SK-N-SH treated with all-trans-retinoic acid at 6 μM for 48 hours (cell line): ENCODE measurements at regions not wholly inside any gene's neighbourhood (a gene's known extent, or its start where the extent isn't known, plus 50 kb on each side); places are given as distances from the start of the nearest gene placed in this dataset.

Experiments used
- ATAC-seq: fragments of 200-7000 bp; cut with Tn5 transposase; 3 replicates; pipeline ENCODE4 v1.9.1; 2020; ENCODE audit warnings: mild to moderate bottlenecking, moderate library complexity
- ARNTL ChIP-seq: fragments of 450-650 bp; formaldehyde crosslinking; IDR thresholded peaks from 2 replicates; pipeline ENCODE4 v1.5.0; 2020; ENCODE audit warnings: low read depth, mild to moderate bottlenecking, moderate library complexity, borderline replicate concordance
- BACH2 ChIP-seq: fragments of 250-450 bp; sonication (Bioruptor Pico); IDR thresholded peaks from 2 replicates; pipeline ENCODE4 v1.9.0; 2021; ENCODE audit warnings: mild to moderate bottlenecking, borderline replicate concordance
- CREB5 ChIP-seq: fragments of 250-450 bp; sonication (Bioruptor Pico); IDR thresholded peaks from 2 replicates; pipeline ENCODE4 v1.5.1; 2020; ENCODE audit warnings: low read depth, mild to moderate bottlenecking, moderate library complexity
- ESRRG ChIP-seq: fragments of 250-450 bp; sonication (Bioruptor Pico); IDR thresholded peaks from 2 replicates; pipeline ENCODE4 v1.6.1; 2021; ENCODE audit warnings: mild to moderate bottlenecking
- GLIS3 ChIP-seq: fragments of 250-450 bp; sonication (Bioruptor Pico); IDR thresholded peaks from 2 replicates; pipeline ENCODE4 v1.5.0; 2020; ENCODE audit warnings: mild to moderate bottlenecking, moderate library complexity
- ISL1 ChIP-seq: fragments of 250-450 bp; sonication (Bioruptor Pico); IDR thresholded peaks from 2 replicates; pipeline ENCODE4 v2.1.2; 2022; ENCODE audit warnings: mild to moderate bottlenecking, moderate library complexity
- OSR1 ChIP-seq: fragments of 250-450 bp; sonication (Bioruptor Pico); IDR thresholded peaks from 2 replicates; pipeline ENCODE4 v1.8.0; 2022; ENCODE audit warnings: moderate library complexity, mild to moderate bottlenecking, inconsistent platforms
- PATZ1 ChIP-seq: fragments of 250-450 bp; sonication (Bioruptor Pico); IDR thresholded peaks from 2 replicates; pipeline ENCODE4 v1.8.0; 2020; ENCODE audit warnings: mild to moderate bottlenecking, moderate library complexity, borderline replicate concordance
- POU6F1 ChIP-seq: fragments of 250-450 bp; sonication (Bioruptor Pico); IDR thresholded peaks from 2 replicates; pipeline ENCODE4 v1.8.0; 2021; ENCODE audit warnings: low read depth, mild to moderate bottlenecking, moderate library complexity, borderline replicate concordance
- PPARA ChIP-seq: fragments of 250-450 bp; sonication (Bioruptor Pico); IDR thresholded peaks from 2 replicates; pipeline ENCODE4 v1.5.0; 2020; ENCODE audit warnings: mild to moderate bottlenecking, borderline replicate concordance
- RARB ChIP-seq: fragments of 250-450 bp; sonication (Bioruptor Pico); IDR thresholded peaks from 2 replicates; pipeline ENCODE4 v1.8.0; 2021; ENCODE audit warnings: mild to moderate bottlenecking, moderate library complexity
- SNAI2 ChIP-seq: fragments of 250-450 bp; sonication (Bioruptor Pico); IDR thresholded peaks from 2 replicates; pipeline ENCODE4 v1.5.0; 2020; ENCODE audit warnings: mild to moderate bottlenecking, moderate library complexity
- TCF4 ChIP-seq: fragments of 250-450 bp; sonication (Bioruptor Pico); IDR thresholded peaks from 2 replicates; pipeline ENCODE4 v1.8.0; 2021; ENCODE audit warnings: mild to moderate bottlenecking, moderate library complexity, borderline replicate concordance
- TOX ChIP-seq: fragments of 250-450 bp; sonication (Bioruptor Pico); IDR thresholded peaks from 2 replicates; pipeline ENCODE4 v1.8.0; 2021; ENCODE audit warnings: mild to moderate bottlenecking, moderate library complexity, borderline replicate concordance
- ZFP30 ChIP-seq: fragments of 450-650 bp; formaldehyde crosslinking; IDR thresholded peaks from 2 replicates; pipeline ENCODE4 v1.5.0; 2022; ENCODE audit warnings: mild to moderate bottlenecking, moderate library complexity
- ZNF565 ChIP-seq: fragments of 450-650 bp; formaldehyde crosslinking; conservative IDR thresholded peaks from 2 replicates; pipeline ENCODE4 v1.5.0; 2020; ENCODE audit warnings: low read depth, mild to moderate bottlenecking, moderate library complexity
- ZNF70 ChIP-seq: fragments of 450-650 bp; formaldehyde crosslinking; IDR thresholded peaks from 2 replicates; pipeline ENCODE4 v1.5.0; 2020; ENCODE audit warnings: mild to moderate bottlenecking, moderate library complexity
- TF ChIP-seq, protein P1 (sequence below): fragments of 250-450 bp; sonication (Bioruptor Pico); IDR thresholded peaks from 2 replicates; pipeline ENCODE4 v1.5.0; 2020; ENCODE audit warnings: mild to moderate bottlenecking, moderate library complexity

DNA sequence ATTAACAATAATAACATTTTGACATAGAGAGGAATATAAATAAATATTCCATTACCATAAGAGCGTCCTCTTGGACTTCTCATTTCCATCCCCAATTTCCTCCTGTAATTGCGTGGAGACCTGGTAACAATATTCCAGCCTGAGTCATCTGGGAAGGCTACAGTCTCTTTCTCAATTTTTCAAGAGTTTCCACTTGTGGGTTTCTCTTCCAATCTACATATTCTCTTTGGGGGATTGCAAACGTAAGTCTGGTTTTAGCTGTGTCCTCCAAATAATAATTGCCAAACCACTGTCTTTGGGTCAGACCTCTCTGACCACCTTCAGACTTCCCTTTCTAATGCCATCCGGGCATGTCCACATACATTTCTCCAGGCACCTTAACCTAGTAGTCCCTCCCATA, 124.5 kb upstream of the USP24 start:
- no peak for ATAC-seq
- no peak for TF ChIP-seq SNAI2 (CRISPR knock-in tag)
- TF ChIP-seq PATZ1 (CRISPR knock-in tag), result no peak
- no peak for TF ChIP-seq TCF4 (CRISPR knock-in tag)
- TF ChIP-seq RARB, result no peak
- no peak for TF ChIP-seq CREB5 (CRISPR knock-in tag)
- no peak for TF ChIP-seq OSR1 (CRISPR knock-in tag)
- TF ChIP-seq ISL1 (CRISPR knock-in tag), result no peak
- no peak for TF ChIP-seq ESRRG (CRISPR knock-in tag)
- TF ChIP-seq PPARA (CRISPR knock-in tag), result no peak
- TF ChIP-seq BACH2 (CRISPR knock-in tag), result no peak
- TF ChIP-seq ZNF70 (CRISPR knock-in tag), result no peak
- TF ChIP-seq, all 23 proteins: peak for 0

GRCh38 chr1:55338448-55338820, 123.3 kb upstream of the USP24 start:
- TF ChIP-seq TCF4 (CRISPR knock-in tag), result no peak
- no peak for TF ChIP-seq ZFP30
- no peak for TF ChIP-seq GLIS3
- TF ChIP-seq ZNF565 (CRISPR knock-in tag), result no peak
- no peak for TF ChIP-seq PATZ1 (CRISPR knock-in tag)
- TF ChIP-seq OSR1 (CRISPR knock-in tag), result no peak
- TF ChIP-seq SNAI2 (CRISPR knock-in tag), result no peak
- no peak for TF ChIP-seq ARNTL (CRISPR knock-in tag)
- no peak for ATAC-seq

DNA sequence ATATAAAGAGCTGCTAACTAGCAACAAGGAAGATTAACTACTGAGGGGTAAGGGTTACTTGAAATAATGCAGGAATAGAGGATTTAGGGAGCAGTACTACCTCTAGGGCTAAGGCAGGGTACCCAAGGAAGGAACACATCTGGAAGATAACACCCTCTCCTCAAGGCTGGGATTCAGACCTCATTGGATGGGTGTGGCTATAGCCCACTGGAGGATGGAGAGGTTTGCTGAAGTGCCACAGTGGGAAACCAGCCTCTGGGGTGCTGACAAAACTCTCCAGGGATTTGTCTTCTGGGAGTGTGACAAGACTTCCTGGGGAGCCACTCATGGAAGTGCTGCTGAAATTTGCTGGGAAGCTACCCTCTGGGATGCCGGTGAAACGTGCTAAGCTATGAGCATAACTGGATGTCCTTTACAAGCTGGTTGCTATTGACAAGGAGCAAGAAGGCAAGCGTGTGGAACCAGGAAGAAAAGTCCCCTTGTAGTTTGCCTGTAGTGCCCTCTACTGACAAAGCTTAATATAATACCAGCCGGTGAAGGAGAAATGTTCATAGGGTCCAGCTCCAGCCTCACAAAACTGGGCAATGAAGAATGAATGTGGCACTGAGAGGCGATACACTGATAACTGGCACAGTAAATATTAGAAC, 122.8 kb upstream of the USP24 start:
- no peak for TF ChIP-seq OSR1 (CRISPR knock-in tag)
- TF ChIP-seq TOX, result no peak
- TF ChIP-seq ZNF70 (CRISPR knock-in tag), result no peak
- TF ChIP-seq, protein P1, sequence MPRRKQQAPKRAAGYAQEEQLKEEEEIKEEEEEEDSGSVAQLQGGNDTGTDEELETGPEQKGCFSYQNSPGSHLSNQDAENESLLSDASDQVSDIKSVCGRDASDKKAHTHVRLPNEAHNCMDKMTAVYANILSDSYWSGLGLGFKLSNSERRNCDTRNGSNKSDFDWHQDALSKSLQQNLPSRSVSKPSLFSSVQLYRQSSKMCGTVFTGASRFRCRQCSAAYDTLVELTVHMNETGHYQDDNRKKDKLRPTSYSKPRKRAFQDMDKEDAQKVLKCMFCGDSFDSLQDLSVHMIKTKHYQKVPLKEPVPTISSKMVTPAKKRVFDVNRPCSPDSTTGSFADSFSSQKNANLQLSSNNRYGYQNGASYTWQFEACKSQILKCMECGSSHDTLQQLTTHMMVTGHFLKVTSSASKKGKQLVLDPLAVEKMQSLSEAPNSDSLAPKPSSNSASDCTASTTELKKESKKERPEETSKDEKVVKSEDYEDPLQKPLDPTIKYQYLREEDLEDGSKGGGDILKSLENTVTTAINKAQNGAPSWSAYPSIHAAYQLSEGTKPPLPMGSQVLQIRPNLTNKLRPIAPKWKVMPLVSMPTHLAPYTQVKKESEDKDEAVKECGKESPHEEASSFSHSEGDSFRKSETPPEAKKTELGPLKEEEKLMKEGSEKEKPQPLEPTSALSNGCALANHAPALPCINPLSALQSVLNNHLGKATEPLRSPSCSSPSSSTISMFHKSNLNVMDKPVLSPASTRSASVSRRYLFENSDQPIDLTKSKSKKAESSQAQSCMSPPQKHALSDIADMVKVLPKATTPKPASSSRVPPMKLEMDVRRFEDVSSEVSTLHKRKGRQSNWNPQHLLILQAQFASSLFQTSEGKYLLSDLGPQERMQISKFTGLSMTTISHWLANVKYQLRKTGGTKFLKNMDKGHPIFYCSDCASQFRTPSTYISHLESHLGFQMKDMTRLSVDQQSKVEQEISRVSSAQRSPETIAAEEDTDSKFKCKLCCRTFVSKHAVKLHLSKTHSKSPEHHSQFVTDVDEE, result no peak
- TF ChIP-seq ZNF565 (CRISPR knock-in tag), result no peak
- TF ChIP-seq ISL1 (CRISPR knock-in tag), result no peak
- TF ChIP-seq BACH2 (CRISPR knock-in tag), result no peak
- TF ChIP-seq SNAI2 (CRISPR knock-in tag), result no peak
- TF ChIP-seq POU6F1 (CRISPR knock-in tag), result no peak
- no peak for TF ChIP-seq ARNTL (CRISPR knock-in tag)
- TF ChIP-seq ZFP30, result no peak
- peak; percentile 96 for ATAC-seq
